PFSK-1 (cell line): ENCODE measurements at regions not wholly inside any gene's neighbourhood (a gene's known extent, or its start where the extent isn't known, plus 50 kb on each side); places are given as distances from the start of the nearest gene placed in this dataset.

ENCODE experiments used
- FOXP2 ChIP-seq: optimal IDR thresholded peaks from 2 replicates; pipeline ENCODE3; 2011; ENCODE audit warnings: borderline replicate concordance, control low read depth, inconsistent platforms; ENCODE audit not compliant: insufficient read depth; ENCODE audit errors: extremely low read length, extremely low read depth
- POLR2AphosphoS5 ChIP-seq: IDR thresholded peaks from 2 replicates; pipeline ENCODE4 v1.6.1; 2012; ENCODE audit warnings: low read depth, mild to moderate bottlenecking, control low read depth, low read length, moderate library complexity
- REST ChIP-seq, 2 experiments: IDR thresholded peaks; 2 replicates each; pipeline versions ENCODE4 v1.6.1 to v1.8.0; 2011 to 2012; ENCODE audit warnings: low read depth in 2 of 2, low read length in 2 of 2, control low read depth in 1 of 2, inconsistent platforms in 1 of 2, mild to moderate bottlenecking in 1 of 2, moderate library complexity in 1 of 2; ENCODE audit not compliant: insufficient read depth in 1 of 2
- SIN3A ChIP-seq: IDR thresholded peaks from 2 replicates; pipeline ENCODE4 v1.6.1; 2012; ENCODE audit warnings: mild to moderate bottlenecking, low read length, moderate library complexity, borderline replicate concordance; ENCODE audit not compliant: insufficient read depth
- TAF1 ChIP-seq: IDR thresholded peaks from 2 replicates; pipeline ENCODE4 v1.6.1; 2012; ENCODE audit warnings: low read length, control low read depth, borderline replicate concordance; ENCODE audit not compliant: insufficient read depth

- TF ChIP-seq SIN3A: no peak
- TF ChIP-seq POLR2AphosphoS5: no peak
- no peak for TF ChIP-seq TAF1
- no peak for TF ChIP-seq REST (IDR thresholded peaks at IDR 0.05; ENCODE audit: insufficient read depth in 1 of 2, low read depth in 2 of 2, low read length in 2 of 2)
- no peak for TF ChIP-seq FOXP2
Observed at GRCh38 chr5:1639757-1640156, 116.0 kb upstream of the LPCAT1 start.
